ENCODE measurements at regions not wholly inside any gene's neighbourhood (a gene's known extent, or its start where the extent isn't known, plus 50 kb on each side); places are given as distances from the start of the nearest gene placed in this dataset.

DNA sequence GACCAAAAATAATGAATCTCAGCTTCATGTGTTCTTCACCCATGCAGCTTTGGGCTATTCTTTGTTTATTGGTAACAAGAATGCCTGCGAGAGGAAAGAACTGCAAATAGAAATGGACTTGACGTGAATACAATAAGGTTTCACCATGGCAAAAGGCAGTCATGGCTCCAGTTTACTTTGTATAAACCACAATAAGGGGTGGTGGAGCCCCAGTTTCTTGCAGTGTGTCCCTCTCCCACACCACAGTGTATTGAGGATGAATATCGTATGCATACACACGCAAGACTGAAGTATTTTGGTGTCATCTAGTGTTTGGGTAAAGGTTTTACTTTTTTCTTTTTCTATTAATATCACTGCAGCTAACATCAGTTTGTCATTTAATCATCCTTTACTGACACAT is 159.7 kb upstream of the CNTN4 start:
- Histone ChIP-seq H4K8ac (ENCODE audit: low read length) (no peak overlapping the region), H3K14ac (ENCODE audit: low read length in 2 of 2) (no peak overlapping the region), H2AK5ac (ENCODE audit: low read length, severe bottlenecking) (no peak overlapping the region), H4K91ac (ENCODE audit: low read length) (no peak overlapping the region), H2BK15ac (ENCODE audit: low read depth, poor library complexity, severe bottlenecking) (no peak overlapping the region), H3K4me3 (ENCODE audit: insufficient read depth in 1 of 2, low read depth in 1 of 2, low read length in 2 of 2) (no peak overlapping the region), H3K4ac (ENCODE audit: low read depth in 1 of 2, low read length in 2 of 2) (no peak overlapping the region), H2BK5ac (ENCODE audit: low read depth, low read length, poor library complexity, severe bottlenecking) (no peak overlapping the region), H3K23ac (ENCODE audit: low read length in 2 of 2) (no peak overlapping the region), H3K4me1 (ENCODE audit: control insufficient read depth, insufficient read depth, low read depth, low read length) (no peaks in the 10 kb centered on the region), H2BK120ac (ENCODE audit: low read depth, low read length) (no peak overlapping the region), H3K4me2 (ENCODE audit: low read length, poor library complexity, severe bottlenecking) (no peak overlapping the region), H2AFZ (ENCODE audit: low read depth, low read length) (no peak overlapping the region), H3K27ac (ENCODE audit: low read length, poor library complexity, severe bottlenecking) (no peak overlapping the region), H3K36me3 (ENCODE audit: control insufficient read depth in 1 of 2, insufficient read depth in 2 of 2, low read depth in 1 of 2, low read length in 2 of 2) (no peaks in the 10 kb centered on the region), H3K9ac (ENCODE audit: low read length) (no peak overlapping the region), H3K18ac (ENCODE audit: low read depth in 1 of 2, low read length in 2 of 2) (no peak overlapping the region), H3K9me3 (ENCODE audit: control insufficient read depth, low read length) (peaks cover 9% of the 10 kb centered on the region), H3K27me3 (ENCODE audit: control insufficient read depth in 1 of 2, insufficient read depth in 1 of 2, low read length in 2 of 2) (no peaks in the 10 kb centered on the region), H2BK12ac (ENCODE audit: low read length in 2 of 2) (no peak overlapping the region), H3K79me1 (replicated peaks; ENCODE audit: low read length, poor library complexity, severe bottlenecking) (no peaks in the 10 kb centered on the region)
- no peak for DNase-seq
- WGBS, result 86% methylated on average over 2 of the region's 4 CpGs

DNA sequence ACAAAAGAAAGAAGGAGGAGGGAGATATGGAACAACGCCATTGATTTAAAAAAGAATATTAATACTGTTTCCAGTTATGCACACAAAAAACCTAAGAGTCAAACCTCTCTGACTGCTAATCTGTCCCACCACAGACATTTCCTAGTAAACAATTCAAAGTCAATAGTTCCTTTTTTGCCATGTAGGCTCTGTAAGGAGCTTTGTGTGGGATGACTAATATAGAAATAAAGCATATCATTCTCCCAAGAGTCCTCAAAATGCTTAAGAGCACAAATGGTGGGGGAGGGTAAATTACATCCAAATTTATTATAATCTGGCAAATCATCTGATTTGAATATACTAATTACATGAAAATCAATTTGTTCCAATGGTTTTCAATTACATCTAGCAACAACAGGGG is 155.9 kb upstream of the CNTN4 start:
- no CpG with 5 or more reads among the region's 1 CpG for WGBS
- no peaks in the 10 kb centered on the region for H3K36me3 ChIP-seq (ENCODE audit: control insufficient read depth in 1 of 2, insufficient read depth in 2 of 2, low read depth in 1 of 2, low read length in 2 of 2)
- H2AFZ ChIP-seq (ENCODE audit: low read depth, low read length), result no peak overlapping the region
- no peak overlapping the region for H2BK5ac ChIP-seq (ENCODE audit: low read depth, low read length, poor library complexity, severe bottlenecking)
- no peak overlapping the region for H3K23ac ChIP-seq (ENCODE audit: low read length in 2 of 2)
- no peak overlapping the region for H4K91ac ChIP-seq (ENCODE audit: low read length)
- H3K4me3 ChIP-seq (ENCODE audit: insufficient read depth in 1 of 2, low read depth in 1 of 2, low read length in 2 of 2), result no peak overlapping the region
- H3K27me3 ChIP-seq (ENCODE audit: control insufficient read depth in 1 of 2, insufficient read depth in 1 of 2, low read length in 2 of 2), result no peaks in the 10 kb centered on the region
- DNase-seq, result no peak
- no peaks in the 10 kb centered on the region for H3K79me1 ChIP-seq (replicated peaks; ENCODE audit: low read length, poor library complexity, severe bottlenecking)
- no peak overlapping the region for H3K4ac ChIP-seq (ENCODE audit: low read depth in 1 of 2, low read length in 2 of 2)
- H4K8ac ChIP-seq (ENCODE audit: low read length), result no peak overlapping the region
- H3K18ac ChIP-seq (ENCODE audit: low read depth in 1 of 2, low read length in 2 of 2), result no peak overlapping the region
- H2BK120ac ChIP-seq (ENCODE audit: low read depth, low read length), result no peak overlapping the region
- H2BK15ac ChIP-seq (ENCODE audit: low read depth, poor library complexity, severe bottlenecking), result no peak overlapping the region
- no peak overlapping the region for H3K27ac ChIP-seq (ENCODE audit: low read length, poor library complexity, severe bottlenecking)
- H3K4me1 ChIP-seq (ENCODE audit: control insufficient read depth, insufficient read depth, low read depth, low read length), result no peaks in the 10 kb centered on the region
- no peak overlapping the region for H3K4me2 ChIP-seq (ENCODE audit: low read length, poor library complexity, severe bottlenecking)
- no peak overlapping the region for H2AK5ac ChIP-seq (ENCODE audit: low read length, severe bottlenecking)
- H3K9me3 ChIP-seq (ENCODE audit: control insufficient read depth, low read length), result peaks cover 9% of the 10 kb centered on the region
- no peak overlapping the region for H3K9ac ChIP-seq (ENCODE audit: low read length)
- no peak overlapping the region for H2BK12ac ChIP-seq (ENCODE audit: low read length in 2 of 2)
- no peak overlapping the region for H3K14ac ChIP-seq (ENCODE audit: low read length in 2 of 2)

DNA sequence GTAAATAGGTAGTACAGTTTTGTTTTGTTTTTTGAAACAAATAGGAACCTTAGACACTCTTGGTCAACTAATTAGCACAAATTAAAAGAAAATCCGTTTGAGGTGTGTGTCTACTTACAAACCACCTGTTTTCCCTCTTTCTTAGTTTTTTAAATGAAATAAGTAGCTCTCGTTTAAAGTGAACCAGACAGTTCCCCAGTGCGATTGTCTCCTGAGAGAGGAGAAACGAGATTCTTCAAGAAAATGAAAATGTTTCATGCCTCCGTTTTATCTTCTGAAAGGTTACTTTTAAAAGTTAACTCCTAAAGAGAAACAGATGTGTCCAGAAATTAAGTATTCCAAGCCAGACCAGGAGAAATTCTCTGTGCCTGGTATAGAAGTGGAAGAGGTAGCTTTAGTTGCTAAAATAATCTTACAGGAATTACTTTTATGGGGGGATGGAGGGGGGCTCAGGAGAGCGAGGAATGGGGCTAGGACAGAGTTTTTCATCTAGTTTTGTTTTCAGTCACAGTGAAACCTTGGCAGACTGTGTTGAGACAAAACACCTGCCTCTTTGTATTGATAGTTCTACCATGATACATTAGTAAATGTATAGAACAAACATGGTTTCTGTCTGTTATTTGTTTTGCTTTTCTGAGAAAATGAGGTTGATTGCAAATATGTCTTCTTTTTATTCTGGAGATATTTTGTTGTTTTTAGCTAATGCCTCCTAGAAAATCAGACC is 155.1 kb upstream of the CNTN4 start:
- Histone ChIP-seq H3K4me2 (ENCODE audit: low read length, poor library complexity, severe bottlenecking) (no peak overlapping the region), H2BK5ac (ENCODE audit: low read depth, low read length, poor library complexity, severe bottlenecking) (no peak overlapping the region), H2BK120ac (ENCODE audit: low read depth, low read length) (no peak overlapping the region), H3K4ac (ENCODE audit: low read depth in 1 of 2, low read length in 2 of 2) (no peak overlapping the region), H3K36me3 (ENCODE audit: control insufficient read depth in 1 of 2, insufficient read depth in 2 of 2, low read depth in 1 of 2, low read length in 2 of 2) (no peaks in the 10 kb centered on the region), H3K4me1 (ENCODE audit: control insufficient read depth, insufficient read depth, low read depth, low read length) (no peaks in the 10 kb centered on the region), H3K23ac (ENCODE audit: low read length in 2 of 2) (no peak overlapping the region), H3K27me3 (ENCODE audit: control insufficient read depth in 1 of 2, insufficient read depth in 1 of 2, low read length in 2 of 2) (no peaks in the 10 kb centered on the region), H3K18ac (ENCODE audit: low read depth in 1 of 2, low read length in 2 of 2) (no peak overlapping the region), H3K9me3 (ENCODE audit: control insufficient read depth, low read length) (peaks cover 9% of the 10 kb centered on the region), H2BK12ac (ENCODE audit: low read length in 2 of 2) (no peak overlapping the region), H3K14ac (ENCODE audit: low read length in 2 of 2) (no peak overlapping the region), H2BK15ac (ENCODE audit: low read depth, poor library complexity, severe bottlenecking) (no peak overlapping the region), H3K4me3 (ENCODE audit: insufficient read depth in 1 of 2, low read depth in 1 of 2, low read length in 2 of 2) (no peak overlapping the region), H3K27ac (ENCODE audit: low read length, poor library complexity, severe bottlenecking) (no peak overlapping the region), H4K8ac (ENCODE audit: low read length) (no peak overlapping the region), H2AK5ac (ENCODE audit: low read length, severe bottlenecking) (no peak overlapping the region), H4K91ac (ENCODE audit: low read length) (no peak overlapping the region), H3K9ac (ENCODE audit: low read length) (no peak overlapping the region), H2AFZ (ENCODE audit: low read depth, low read length) (no peak overlapping the region), H3K79me1 (replicated peaks; ENCODE audit: low read length, poor library complexity, severe bottlenecking) (no peaks in the 10 kb centered on the region)
- WGBS, result 69% methylated on average over 4 of the region's 6 CpGs
- no peak for DNase-seq

DNA sequence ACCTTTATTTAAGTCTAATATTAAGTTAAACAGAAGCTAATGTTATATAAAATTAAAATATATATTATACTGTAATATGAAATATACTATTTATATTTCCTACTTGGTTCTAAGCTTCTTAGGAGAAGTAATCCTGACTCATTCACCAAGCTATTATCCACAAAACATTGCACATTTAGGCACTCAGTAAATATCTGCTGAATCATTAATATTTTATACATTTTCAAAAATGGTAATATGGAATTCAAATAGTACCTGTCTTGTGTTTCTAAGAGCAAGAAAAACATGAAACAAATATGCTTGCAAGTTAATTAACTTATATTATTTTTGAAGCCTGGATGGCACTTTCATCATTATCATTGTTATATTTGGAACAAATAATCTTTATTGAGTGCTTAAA is 153.0 kb upstream of the CNTN4 start:
- Histone ChIP-seq H3K9ac (ENCODE audit: low read length) (no peak overlapping the region), H3K18ac (ENCODE audit: low read depth in 1 of 2, low read length in 2 of 2) (no peak overlapping the region), H3K14ac (ENCODE audit: low read length in 2 of 2) (no peak overlapping the region), H3K4ac (ENCODE audit: low read depth in 1 of 2, low read length in 2 of 2) (no peak overlapping the region), H3K4me2 (ENCODE audit: low read length, poor library complexity, severe bottlenecking) (no peak overlapping the region), H2AK5ac (ENCODE audit: low read length, severe bottlenecking) (no peak overlapping the region), H3K79me1 (replicated peaks; ENCODE audit: low read length, poor library complexity, severe bottlenecking) (no peaks in the 10 kb centered on the region), H2AFZ (ENCODE audit: low read depth, low read length) (no peak overlapping the region), H3K27ac (ENCODE audit: low read length, poor library complexity, severe bottlenecking) (no peak overlapping the region), H2BK15ac (ENCODE audit: low read depth, poor library complexity, severe bottlenecking) (no peak overlapping the region), H3K4me3 (ENCODE audit: insufficient read depth in 1 of 2, low read depth in 1 of 2, low read length in 2 of 2) (no peak overlapping the region), H3K23ac (ENCODE audit: low read length in 2 of 2) (no peak overlapping the region), H4K91ac (ENCODE audit: low read length) (no peak overlapping the region), H3K36me3 (ENCODE audit: control insufficient read depth in 1 of 2, insufficient read depth in 2 of 2, low read depth in 1 of 2, low read length in 2 of 2) (no peaks in the 10 kb centered on the region), H2BK12ac (ENCODE audit: low read length in 2 of 2) (no peak overlapping the region), H3K4me1 (ENCODE audit: control insufficient read depth, insufficient read depth, low read depth, low read length) (peaks cover 2% of the 10 kb centered on the region), H4K8ac (ENCODE audit: low read length) (no peak overlapping the region), H3K27me3 (ENCODE audit: control insufficient read depth in 1 of 2, insufficient read depth in 1 of 2, low read length in 2 of 2) (no peaks in the 10 kb centered on the region), H2BK120ac (ENCODE audit: low read depth, low read length) (no peak overlapping the region), H2BK5ac (ENCODE audit: low read depth, low read length, poor library complexity, severe bottlenecking) (no peak overlapping the region), H3K9me3 (ENCODE audit: control insufficient read depth, low read length) (peaks cover 5% of the 10 kb centered on the region)
- DNase-seq, result no peak
